ENCODE measurements at regions not wholly inside any gene's neighbourhood (a gene's known extent, or its start where the extent isn't known, plus 50 kb on each side); places are given as distances from the start of the nearest gene placed in this dataset.

GRCh38 chr2:173741759-173742158, 223.4 kb downstream of the SP3 start:
- DNase-seq = no peak
- H3K36me3 Mint-ChIP-seq (ENCODE audit: low read depth) = peaks cover 2% of the 10 kb centered on the region
- H3K27ac Mint-ChIP-seq = no peak overlapping the region
- H3K4me1 Mint-ChIP-seq = no peaks in the 10 kb centered on the region
- ChIA-PET POLR2A (no interaction called here), CTCF (no interaction called here)
- peaks cover 23% of the 10 kb centered on the region for H3K27me3 Mint-ChIP-seq
- H3K9me3 Mint-ChIP-seq = peaks cover 4% of the 10 kb centered on the region
- H3K4me3 Mint-ChIP-seq = no peak overlapping the region

GRCh38 chr2:173747035-173747434, 218.1 kb downstream of the SP3 start:
- Mint-ChIP-seq H3K27ac (no peak overlapping the region), H3K4me3 (no peak overlapping the region), H3K27me3 (peaks cover 19% of the 10 kb centered on the region), H3K36me3 (ENCODE audit: low read depth) (no peaks in the 10 kb centered on the region), H3K4me1 (no peaks in the 10 kb centered on the region), H3K9me3 (no peaks in the 10 kb centered on the region)
- no peak for DNase-seq
- ChIA-PET POLR2A (no interaction called here), CTCF (interaction anchor here (1.1 kb wide), 1 partner anchor 28 kb away, joined by 3 read pairs; no protein-coding TSS in a partner anchor)

- no peak overlapping the region for H3K27ac Mint-ChIP-seq
- ChIA-PET POLR2A (interaction anchor here (0.6 kb wide), 1 partner anchor 1737 kb away, joined by 3 read pairs; no protein-coding TSS in a partner anchor), CTCF (no interaction called here)
- no peak overlapping the region for H3K4me3 Mint-ChIP-seq
- peaks cover 12% of the 10 kb centered on the region for H3K27me3 Mint-ChIP-seq
- DNase-seq = no peak
- no peaks in the 10 kb centered on the region for H3K9me3 Mint-ChIP-seq
- H3K36me3 Mint-ChIP-seq (ENCODE audit: low read depth) = no peaks in the 10 kb centered on the region
- no peaks in the 10 kb centered on the region for H3K4me1 Mint-ChIP-seq
Measured at GRCh38 chr2:173749315-173749714, 215.9 kb downstream of the SP3 start.

DNA sequence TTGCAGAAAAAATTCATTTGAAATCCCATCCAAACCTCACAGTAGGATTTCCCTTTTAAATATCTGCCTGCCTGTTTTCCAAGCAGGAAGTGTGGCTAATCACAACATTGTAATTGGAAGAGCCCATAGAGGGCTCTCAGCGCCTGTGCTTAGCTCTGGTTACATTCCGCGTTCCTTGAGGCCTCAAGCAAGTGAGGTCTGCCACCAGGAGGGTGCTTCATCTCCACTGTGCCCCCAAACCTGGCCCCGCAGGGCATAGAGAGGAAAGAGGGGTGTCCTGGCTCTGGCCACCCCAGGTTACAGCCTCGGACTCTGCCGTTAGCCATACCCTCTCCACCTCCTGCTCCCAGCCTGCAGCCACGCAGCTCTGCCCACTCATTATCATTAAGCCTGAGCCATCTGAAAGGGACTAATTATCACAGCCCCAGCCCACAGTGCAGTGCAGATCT, 214.8 kb downstream of the SP3 start:
- ChIA-PET POLR2A (interaction anchor here (0.6 kb wide), 1 partner anchor 561 kb away, joined by 4 read pairs; no protein-coding TSS in a partner anchor), CTCF (interaction anchor here (0.7 kb wide), 1 partner anchor 331 kb away, joined by 3 read pairs; no protein-coding TSS in a partner anchor)
- Mint-ChIP-seq H3K27ac (no peak overlapping the region), H3K36me3 (ENCODE audit: low read depth) (no peaks in the 10 kb centered on the region), H3K9me3 (no peaks in the 10 kb centered on the region), H3K4me1 (no peaks in the 10 kb centered on the region), H3K4me3 (no peak overlapping the region), H3K27me3 (peaks cover 9% of the 10 kb centered on the region)
- DNase-seq = no peak

GRCh38 chr2:173750831-173751230, 214.3 kb downstream of the SP3 start:
- H3K4me1 Mint-ChIP-seq = no peaks in the 10 kb centered on the region
- no peaks in the 10 kb centered on the region for H3K9me3 Mint-ChIP-seq
- H3K4me3 Mint-ChIP-seq = no peak overlapping the region
- ChIA-PET CTCF (no interaction called here), POLR2A (interaction anchor here (0.6 kb wide), 1 partner anchor 562 kb away, joined by 4 read pairs; no protein-coding TSS in a partner anchor)
- no peak for DNase-seq
- H3K27me3 Mint-ChIP-seq = peaks cover 9% of the 10 kb centered on the region
- H3K36me3 Mint-ChIP-seq (ENCODE audit: low read depth) = no peaks in the 10 kb centered on the region
- no peak overlapping the region for H3K27ac Mint-ChIP-seq

- ChIA-PET POLR2A (no interaction called here), CTCF (no interaction called here)
- no peak overlapping the region for H3K27ac Mint-ChIP-seq
- no peak overlapping the region for H3K4me3 Mint-ChIP-seq
- H3K36me3 Mint-ChIP-seq (ENCODE audit: low read depth) = no peaks in the 10 kb centered on the region
- no peaks in the 10 kb centered on the region for H3K4me1 Mint-ChIP-seq
- DNase-seq = no peak
- H3K27me3 Mint-ChIP-seq = peaks cover 9% of the 10 kb centered on the region
- no peaks in the 10 kb centered on the region for H3K9me3 Mint-ChIP-seq
Measured at GRCh38 chr2:173751245-173751975, 213.8 kb downstream of the SP3 start.

- DNase-seq = no peak
- H3K27ac Mint-ChIP-seq = no peak overlapping the region
- peaks cover 9% of the 10 kb centered on the region for H3K27me3 Mint-ChIP-seq
- no peak overlapping the region for H3K4me3 Mint-ChIP-seq
- no peaks in the 10 kb centered on the region for H3K4me1 Mint-ChIP-seq
- H3K36me3 Mint-ChIP-seq (ENCODE audit: low read depth) = no peaks in the 10 kb centered on the region
- POLR2A ChIA-PET = no interaction called here
- CTCF ChIA-PET = no interaction called here
- H3K9me3 Mint-ChIP-seq = no peaks in the 10 kb centered on the region
Measured at GRCh38 chr2:173752152-173752551, 213.0 kb downstream of the SP3 start.

GRCh38 chr2:173753441-173753840, 211.7 kb downstream of the SP3 start:
- H3K27me3 Mint-ChIP-seq = peaks cover 9% of the 10 kb centered on the region
- DNase-seq = no peak
- H3K36me3 Mint-ChIP-seq (ENCODE audit: low read depth) = no peaks in the 10 kb centered on the region
- no peak overlapping the region for H3K27ac Mint-ChIP-seq
- POLR2A ChIA-PET = no interaction called here
- CTCF ChIA-PET = no interaction called here
- no peaks in the 10 kb centered on the region for H3K4me1 Mint-ChIP-seq
- H3K9me3 Mint-ChIP-seq = no peaks in the 10 kb centered on the region
- H3K4me3 Mint-ChIP-seq = no peak overlapping the region

DNA sequence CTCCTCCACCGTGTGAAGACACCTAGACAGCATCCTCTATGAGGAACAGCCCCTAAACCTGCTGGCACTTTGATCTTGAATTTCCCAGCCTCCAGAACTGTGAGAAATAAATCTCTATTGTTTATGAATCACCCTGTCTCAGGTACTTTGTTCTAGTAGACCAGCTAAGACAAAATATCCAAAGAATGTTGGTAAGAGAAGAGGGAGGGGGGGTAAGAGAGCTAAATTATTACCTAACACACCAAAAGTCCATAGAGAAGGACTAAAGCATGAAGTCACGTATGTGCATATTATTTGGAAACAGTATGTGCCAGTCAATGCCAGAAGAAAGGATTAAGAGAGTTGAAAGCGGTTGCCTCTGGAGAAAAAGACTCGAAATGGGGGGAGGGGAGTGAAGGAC, 211.0 kb downstream of the SP3 start:
- Mint-ChIP-seq H3K4me3 (no peak overlapping the region), H3K27me3 (peaks cover 11% of the 10 kb centered on the region), H3K27ac (no peak overlapping the region), H3K36me3 (ENCODE audit: low read depth) (no peaks in the 10 kb centered on the region), H3K4me1 (no peaks in the 10 kb centered on the region), H3K9me3 (no peaks in the 10 kb centered on the region)
- DNase-seq = no peak
- ChIA-PET CTCF (no interaction called here), POLR2A (no interaction called here)

GRCh38 chr2:173754837-173755236, 210.3 kb downstream of the SP3 start:
- no peak for DNase-seq
- POLR2A ChIA-PET = no interaction called here
- Mint-ChIP-seq H3K4me3 (no peak overlapping the region), H3K4me1 (no peaks in the 10 kb centered on the region), H3K27me3 (peaks cover 13% of the 10 kb centered on the region), H3K27ac (no peak overlapping the region), H3K9me3 (no peaks in the 10 kb centered on the region), H3K36me3 (ENCODE audit: low read depth) (no peaks in the 10 kb centered on the region)
- CTCF ChIA-PET = no interaction called here

DNA sequence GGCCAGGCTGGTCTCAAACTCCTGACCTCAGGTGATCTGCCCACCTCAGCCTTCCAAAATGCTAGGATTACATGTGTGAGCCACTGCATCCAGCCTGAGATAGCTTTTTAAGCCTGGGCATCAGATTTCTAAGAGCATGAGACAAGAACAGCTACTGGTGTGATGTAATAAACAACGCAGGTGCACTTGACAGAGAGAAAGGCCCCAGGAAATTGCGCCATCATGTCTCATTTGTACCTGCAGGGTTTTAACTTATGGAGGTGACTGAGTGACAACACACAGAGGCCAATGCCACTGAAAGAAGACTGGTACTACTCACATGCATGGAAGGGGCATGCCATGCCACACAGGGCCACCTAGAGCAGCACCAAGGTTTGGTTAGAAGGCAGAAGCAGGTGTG, 209.4 kb downstream of the SP3 start:
- Mint-ChIP-seq H3K36me3 (ENCODE audit: low read depth) (no peaks in the 10 kb centered on the region), H3K9me3 (no peaks in the 10 kb centered on the region), H3K4me1 (no peaks in the 10 kb centered on the region), H3K27me3 (peaks cover 8% of the 10 kb centered on the region), H3K27ac (no peak overlapping the region), H3K4me3 (no peak overlapping the region)
- CTCF ChIA-PET = no interaction called here
- POLR2A ChIA-PET = no interaction called here
- no peak for DNase-seq

- no peaks in the 10 kb centered on the region for H3K9me3 Mint-ChIP-seq
- H3K27me3 Mint-ChIP-seq = peaks cover 15% of the 10 kb centered on the region
- CTCF ChIA-PET = no interaction called here
- no peaks in the 10 kb centered on the region for H3K36me3 Mint-ChIP-seq (ENCODE audit: low read depth)
- no peak overlapping the region for H3K4me3 Mint-ChIP-seq
- H3K4me1 Mint-ChIP-seq = no peaks in the 10 kb centered on the region
- POLR2A ChIA-PET = no interaction called here
- H3K27ac Mint-ChIP-seq = no peak overlapping the region
- no peak for DNase-seq
Measured at GRCh38 chr2:173759959-173760358, 205.2 kb downstream of the SP3 start.

DNA sequence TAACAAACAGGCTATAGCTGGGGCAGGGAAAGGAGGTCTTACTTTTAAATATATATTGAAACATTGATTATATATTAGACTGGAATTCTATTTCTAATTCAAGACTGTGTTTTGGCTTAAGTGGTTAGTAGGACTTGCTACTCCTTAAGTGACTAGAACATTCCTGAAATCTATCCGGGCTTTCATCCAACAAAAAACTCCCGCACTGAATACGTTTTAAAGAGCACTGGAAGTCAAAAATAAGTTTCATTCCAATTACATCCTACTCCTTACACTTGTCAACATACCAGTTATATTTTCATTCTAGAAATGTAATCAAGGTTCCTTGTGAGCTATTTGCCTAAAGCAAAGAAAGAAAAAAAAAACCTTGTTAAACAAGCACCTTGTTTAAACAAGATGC, 204.6 kb downstream of the SP3 start:
- no peaks in the 10 kb centered on the region for H3K4me1 Mint-ChIP-seq
- POLR2A ChIA-PET = no interaction called here
- no peak overlapping the region for H3K4me3 Mint-ChIP-seq
- CTCF ChIA-PET = no interaction called here
- no peaks in the 10 kb centered on the region for H3K9me3 Mint-ChIP-seq
- no peak overlapping the region for H3K27ac Mint-ChIP-seq
- H3K27me3 Mint-ChIP-seq = peaks cover 15% of the 10 kb centered on the region
- H3K36me3 Mint-ChIP-seq (ENCODE audit: low read depth) = no peaks in the 10 kb centered on the region
- no peak for DNase-seq

DNA sequence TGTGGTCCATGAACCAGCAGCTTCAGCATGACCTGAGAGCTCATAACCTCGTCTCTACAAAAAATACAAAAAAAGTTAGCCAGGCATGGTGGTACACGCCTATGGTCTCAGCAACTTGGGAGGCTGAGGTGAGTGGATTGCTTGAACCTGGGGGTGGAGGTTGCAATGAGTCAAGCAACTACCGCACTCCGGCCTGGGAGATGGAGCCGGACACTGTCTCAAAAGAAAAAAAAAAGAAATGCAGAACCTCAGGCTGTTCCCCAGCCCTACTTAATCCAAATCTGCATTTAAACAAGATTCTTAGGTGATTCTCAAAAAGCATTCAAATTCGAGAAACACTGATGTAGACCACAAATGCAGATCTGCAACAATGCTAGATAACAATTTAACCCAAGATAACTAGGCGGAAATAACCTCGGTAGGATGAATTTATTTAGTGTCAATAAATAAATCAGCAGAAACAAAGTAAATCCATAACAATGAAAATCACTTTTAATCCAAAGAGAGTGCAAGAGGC, 203.5 kb downstream of the SP3 start:
- peaks cover 15% of the 10 kb centered on the region for H3K27me3 Mint-ChIP-seq
- CTCF ChIA-PET = no interaction called here
- H3K4me3 Mint-ChIP-seq = no peak overlapping the region
- no peak for DNase-seq
- H3K9me3 Mint-ChIP-seq = no peaks in the 10 kb centered on the region
- H3K36me3 Mint-ChIP-seq (ENCODE audit: low read depth) = no peaks in the 10 kb centered on the region
- no peaks in the 10 kb centered on the region for H3K4me1 Mint-ChIP-seq
- POLR2A ChIA-PET = no interaction called here
- H3K27ac Mint-ChIP-seq = no peak overlapping the region

Measured in activated CD4-positive, alpha-beta T cell treated with anti-CD3 and anti-CD28 coated beads, Interleukin-2, amount 10 ng/mL, durations not matched to agents 7 days and 5 days (primary cell).